GM19324 (cell line): ENCODE measurements at regions not wholly inside any gene's neighbourhood (a gene's known extent, or its start where the extent isn't known, plus 50 kb on each side); places are given as distances from the start of the nearest gene placed in this dataset.
"Not testable (repeated sequence)": the region's sequence is repeated elsewhere in the genome, so short reads cannot be mapped to it uniquely, and the experiment has no call there.

Experiments
- ATAC-seq: cut with Tn5 transposase; IDR thresholded peaks from one replicate; pipeline ENCODE4 v1.9.1; 2021; ENCODE audit warnings: mild to moderate bottlenecking, moderate library complexity; ENCODE audit not compliant: unreplicated experiment, low FRiP score

- not testable (repeated sequence) for ATAC-seq
These were observed 109.0 kb upstream of the DAPK1 start for GRCh38 chr9:87388708-87389107.

GRCh38 chr9:87389936-87390335 is 107.7 kb upstream of the DAPK1 start:
- ATAC-seq: no peak

GRCh38 chr9:87390361-87390760 is 107.3 kb upstream of the DAPK1 start:
- no peak for ATAC-seq

- ATAC-seq: no peak
These were observed 105.6 kb upstream of the DAPK1 start for GRCh38 chr9:87392086-87392485.

GRCh38 chr9:87393706-87394230 is 103.9 kb upstream of the DAPK1 start:
- ATAC-seq: no peak

GRCh38 chr9:87395804-87396479 is 101.7 kb upstream of the DAPK1 start:
- ATAC-seq: no peak

- no peak for ATAC-seq
These were observed 96.0 kb upstream of the DAPK1 start for GRCh38 chr9:87401681-87402080.

GRCh38 chr9:87402537-87402936 is 95.1 kb upstream of the DAPK1 start:
- no peak for ATAC-seq

GRCh38 chr9:87405677-87406542 is 91.8 kb upstream of the DAPK1 start:
- no peak for ATAC-seq

GRCh38 chr9:87406543-87407166 is 91.0 kb upstream of the DAPK1 start:
- no peak for ATAC-seq

GRCh38 chr9:87410047-87411005 is 87.3 kb upstream of the DAPK1 start:
- not testable (repeated sequence) for ATAC-seq

- ATAC-seq: no peak
These were observed 76.8 kb upstream of the DAPK1 start for GRCh38 chr9:87420884-87421283.

GRCh38 chr9:87421734-87422133 is 75.9 kb upstream of the DAPK1 start:
- no peak for ATAC-seq

GRCh38 chr9:87422999-87423398 is 74.7 kb upstream of the DAPK1 start:
- no peak for ATAC-seq

GRCh38 chr9:87423885-87424284 is 73.8 kb upstream of the DAPK1 start:
- ATAC-seq: not testable (repeated sequence)

GRCh38 chr9:87425202-87425601 is 72.5 kb upstream of the DAPK1 start:
- no peak for ATAC-seq

GRCh38 chr9:87427851-87428506 is 69.7 kb upstream of the DAPK1 start:
- no peak for ATAC-seq

- ATAC-seq: no peak
These were observed 69.0 kb upstream of the DAPK1 start for GRCh38 chr9:87428659-87429058.

GRCh38 chr9:87431837-87432236 is 65.8 kb upstream of the DAPK1 start:
- no peak for ATAC-seq

- no peak for ATAC-seq
These were observed 63.8 kb upstream of the DAPK1 start for GRCh38 chr9:87433853-87434252.
